ENCODE measurements at regions not wholly inside any gene's neighbourhood (a gene's known extent, or its start where the extent isn't known, plus 50 kb on each side); places are given as distances from the start of the nearest gene placed in this dataset.

GRCh38 chr10:64397125-64397524 lies 875.9 kb downstream of the REEP3 start:
- TF ChIP-seq CTCF (IDR thresholded peaks at IDR 0.05; ENCODE audit: low read length): no peak
- TF ChIP-seq EZH2 (optimal IDR thresholded peaks at IDR 0.05; ENCODE audit: low read depth, low read length): no peak

Data from MM.1S (cell line).